ENCODE measurements at regions not wholly inside any gene's neighbourhood (a gene's known extent, or its start where the extent isn't known, plus 50 kb on each side); places are given as distances from the start of the nearest gene placed in this dataset.

- TF ChIP-seq CTCF (IDR thresholded peaks at IDR 0.05; ENCODE audit: low read length) (no peak), EZH2 (optimal IDR thresholded peaks at IDR 0.05; ENCODE audit: low read depth, low read length) (no peak)
These were observed 266.3 kb downstream of the CCDC85A start for GRCh38 chr2:56450047-56450446.
